ENCODE measurements at regions not wholly inside any gene's neighbourhood (a gene's known extent, or its start where the extent isn't known, plus 50 kb on each side); places are given as distances from the start of the nearest gene placed in this dataset.

- no peak for DNase-seq (ENCODE audit: low spot score in 2 of 2)
- H3K9me3 ChIP-seq: no peaks in the 10 kb centered on the region
- WGBS, 2 donors: 59 to 67% methylated on average over 6 of the region's 6 CpGs
These were observed 184.7 kb upstream of the DLGAP1 start for GRCh38 chr18:4639628-4640310.

GRCh38 chr18:4638680-4639079 is 183.6 kb upstream of the DLGAP1 start:
- no peak for DNase-seq (ENCODE audit: low spot score in 2 of 2)
- TF ChIP-seq EP300 (IDR thresholded peaks at IDR 0.05) (no peak), CTCF (IDR thresholded peaks at IDR 0.05) (no peak), POLR2A (IDR thresholded peaks at IDR 0.05) (no peak)
- Histone ChIP-seq H3K27ac (no peak overlapping the region), H3K9me3 (no peaks in the 10 kb centered on the region), H3K4me3 (no peak overlapping the region), H3K36me3 (no peaks in the 10 kb centered on the region), H3K4me1 (no peaks in the 10 kb centered on the region), H3K27me3 (no peaks in the 10 kb centered on the region)
- WGBS, 2 donors: 96 to 99% methylated on average over 6 of the region's 6 CpGs

More at GRCh38 chr18:4639628-4640310, 184.7 kb upstream of the DLGAP1 start:
- no peaks in the 10 kb centered on the region for H3K27me3 ChIP-seq
- H3K4me3 ChIP-seq: no peak overlapping the region
- H3K4me1 ChIP-seq: no peaks in the 10 kb centered on the region
- TF ChIP-seq EP300 (IDR thresholded peaks at IDR 0.05) (no peak), CTCF (IDR thresholded peaks at IDR 0.05) (no peak), POLR2A (IDR thresholded peaks at IDR 0.05) (no peak)
- H3K36me3 ChIP-seq: no peaks in the 10 kb centered on the region
- H3K27ac ChIP-seq: no peak overlapping the region

- Histone ChIP-seq H3K9me3 (no peaks in the 10 kb centered on the region), H3K27me3 (no peaks in the 10 kb centered on the region), H3K4me1 (no peaks in the 10 kb centered on the region), H3K36me3 (no peaks in the 10 kb centered on the region), H3K27ac (no peak overlapping the region), H3K4me3 (no peak overlapping the region)
- DNase-seq (ENCODE audit: low spot score in 2 of 2): no peak
- TF ChIP-seq EP300 (IDR thresholded peaks at IDR 0.05): no peak
- no peak for TF ChIP-seq CTCF (IDR thresholded peaks at IDR 0.05)
- TF ChIP-seq POLR2A (IDR thresholded peaks at IDR 0.05): no peak
- 83 to 85% methylated on average over 4 of the region's 4 CpGs for WGBS, 2 donors
These were observed 182.8 kb upstream of the DLGAP1 start for GRCh38 chr18:4637876-4638275.

- TF ChIP-seq POLR2A (IDR thresholded peaks at IDR 0.05): no peak
- no peak for TF ChIP-seq CTCF (IDR thresholded peaks at IDR 0.05)
- TF ChIP-seq EP300 (IDR thresholded peaks at IDR 0.05): no peak
- Histone ChIP-seq H3K4me3 (no peak overlapping the region), H3K4me1 (no peaks in the 10 kb centered on the region), H3K27me3 (no peaks in the 10 kb centered on the region), H3K27ac (no peak overlapping the region), H3K36me3 (no peaks in the 10 kb centered on the region), H3K9me3 (no peaks in the 10 kb centered on the region)
- 33 to 37% methylated on average over 4 of the region's 4 CpGs for WGBS, 2 donors
- DNase-seq (ENCODE audit: low spot score in 2 of 2): no peak
These were observed 181.9 kb upstream of the DLGAP1 start for GRCh38 chr18:4636967-4637366.

- Histone ChIP-seq H3K36me3 (no peaks in the 10 kb centered on the region), H3K27me3 (no peaks in the 10 kb centered on the region), H3K27ac (no peak overlapping the region), H3K4me1 (no peaks in the 10 kb centered on the region), H3K9me3 (no peaks in the 10 kb centered on the region), H3K4me3 (no peak overlapping the region)
- TF ChIP-seq CTCF (IDR thresholded peaks at IDR 0.05): no peak
- no peak for TF ChIP-seq EP300 (IDR thresholded peaks at IDR 0.05)
- TF ChIP-seq POLR2A (IDR thresholded peaks at IDR 0.05): no peak
- WGBS, 2 donors: 90 to 93% methylated on average over 6 of the region's 6 CpGs
- no peak for DNase-seq (ENCODE audit: low spot score in 2 of 2)
These were observed 176.1 kb upstream of the DLGAP1 start for GRCh38 chr18:4631239-4631638.
